HG03025 (cell line): ENCODE measurements at regions not wholly inside any gene's neighbourhood (a gene's known extent, or its start where the extent isn't known, plus 50 kb on each side); places are given as distances from the start of the nearest gene placed in this dataset.

Experiments
- ATAC-seq: cut with Tn5 transposase; IDR thresholded peaks from one replicate; pipeline ENCODE4 v1.9.1; 2021; ENCODE audit warnings: mild to moderate bottlenecking, moderate library complexity; ENCODE audit not compliant: unreplicated experiment, low FRiP score

DNA sequence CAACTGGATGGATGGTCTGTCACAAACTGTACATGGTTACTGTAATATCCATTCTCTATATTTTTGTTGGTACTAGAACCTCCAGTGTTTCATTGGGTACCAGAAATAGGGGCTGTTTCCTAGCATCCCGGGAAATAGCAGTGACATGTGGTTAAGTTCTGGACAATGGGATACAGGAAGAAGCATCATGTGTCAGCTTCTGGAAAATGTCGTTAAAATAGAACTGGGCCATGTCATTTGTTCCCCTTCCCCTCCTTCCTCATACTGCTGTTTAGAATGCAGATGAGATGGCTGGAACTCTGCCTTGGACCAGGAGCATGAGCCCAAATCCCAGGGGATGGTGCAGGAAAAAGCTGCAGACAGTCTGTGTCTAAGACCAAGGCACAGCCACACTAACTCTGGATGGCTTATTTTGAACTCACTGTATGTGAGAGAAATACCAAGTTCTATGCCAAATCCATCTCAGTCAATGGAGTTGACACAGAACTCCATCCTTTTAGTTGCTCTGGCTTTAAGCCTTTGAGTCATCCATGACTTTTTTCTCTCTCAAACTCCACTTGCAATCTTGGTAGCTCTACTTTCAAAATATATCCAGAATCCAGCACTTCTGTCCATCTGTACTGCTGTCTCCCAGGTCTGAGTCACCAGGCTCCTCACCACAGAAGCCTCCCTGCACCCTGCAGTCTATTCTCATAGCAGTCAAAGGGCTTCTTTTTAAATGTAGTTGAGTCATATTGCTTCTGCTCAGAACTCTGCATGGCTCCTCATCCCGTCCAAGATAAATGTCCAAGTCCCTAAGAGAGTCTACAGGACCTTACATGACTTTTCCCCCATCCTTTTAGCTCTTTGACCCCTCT lies 184.2 kb downstream of the NSG2 start:
- ATAC-seq = no peak

DNA sequence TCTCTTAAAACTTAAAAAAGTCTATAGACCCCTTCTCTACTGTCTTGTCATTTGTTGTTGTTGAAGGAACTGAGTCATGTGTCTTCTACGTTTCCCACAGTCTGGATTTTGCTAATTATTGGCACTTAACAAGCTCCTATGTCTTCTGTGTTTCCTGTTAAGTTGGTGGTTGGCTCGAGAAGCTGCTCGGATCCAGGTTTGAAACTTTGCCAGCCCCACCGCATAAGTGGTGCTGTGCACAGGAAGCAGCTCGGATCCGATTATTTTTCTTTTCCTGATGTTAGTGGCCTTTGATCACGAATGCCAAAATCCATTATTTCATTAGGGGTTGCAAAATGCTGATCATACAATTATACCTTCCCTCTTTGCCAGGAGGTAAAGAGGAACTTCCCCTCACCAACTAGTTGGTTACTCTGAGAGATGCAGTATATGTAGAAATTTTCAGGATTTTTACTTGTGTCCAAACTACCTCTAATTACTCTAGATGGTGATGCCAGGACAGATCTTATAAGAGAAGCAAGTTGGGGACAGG lies 186.5 kb downstream of the NSG2 start:
- ATAC-seq = no peak

DNA sequence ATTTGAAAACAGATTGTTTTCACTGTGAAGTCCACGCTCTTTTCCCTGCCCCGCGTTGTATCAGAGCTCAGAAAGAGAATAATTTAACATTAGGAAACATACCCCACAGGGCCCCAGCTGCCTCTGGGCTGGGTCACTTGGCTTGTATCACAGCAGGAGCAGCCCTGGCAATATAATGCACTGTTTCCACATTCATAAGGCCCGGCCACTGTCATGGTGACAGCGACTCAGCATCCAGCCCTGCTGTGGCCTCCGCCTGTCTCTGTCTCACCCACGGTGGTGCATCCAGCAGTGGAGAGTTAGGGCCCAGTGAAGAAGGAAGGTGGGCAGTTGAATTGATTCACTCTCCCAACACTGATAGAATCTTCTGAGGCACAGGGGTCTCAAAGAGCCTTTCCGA lies 188.9 kb downstream of the NSG2 start:
- no peak for ATAC-seq

GRCh38 chr5:174235221-174236011 lies 189.9 kb downstream of the NSG2 start:
- ATAC-seq = no peak

DNA sequence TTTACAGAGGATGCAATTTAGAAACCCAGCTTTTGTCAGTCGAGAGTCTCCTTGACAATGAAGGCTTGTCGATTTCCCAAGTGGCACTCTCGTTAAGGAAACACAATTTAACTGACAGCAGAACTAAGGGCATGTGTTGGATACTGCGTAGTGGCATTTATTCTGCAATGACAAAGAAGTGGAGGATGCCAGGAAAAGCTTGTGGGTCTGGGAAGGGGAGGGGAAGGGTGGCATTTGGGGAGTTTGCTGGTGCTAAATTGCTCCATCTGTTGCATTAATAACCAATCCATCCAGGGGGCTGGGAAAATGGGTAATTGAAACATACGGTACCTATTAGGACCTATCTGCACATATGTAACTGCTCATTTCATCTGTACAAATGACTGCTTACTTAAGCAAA lies 190.6 kb downstream of the NSG2 start:
- ATAC-seq = no peak

DNA sequence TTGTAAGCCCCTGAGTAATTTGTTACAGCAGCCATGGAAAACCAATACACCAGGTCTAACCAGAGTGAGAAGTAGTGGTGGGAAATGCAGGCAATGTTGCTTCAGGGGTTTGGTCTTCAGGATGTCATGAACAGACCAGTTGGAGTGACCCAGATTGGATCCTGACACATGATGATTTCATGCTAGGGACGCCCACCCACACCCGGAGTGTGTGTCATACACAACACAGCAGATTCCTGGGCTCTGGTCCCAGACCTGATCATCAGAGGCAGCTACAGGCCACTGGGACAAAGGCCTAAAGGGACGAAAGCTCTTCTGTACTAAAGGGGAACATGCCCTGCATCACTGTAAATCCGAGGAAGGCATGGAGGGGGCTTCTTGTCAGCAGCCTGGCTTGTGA lies 194.2 kb downstream of the NSG2 start:
- ATAC-seq = no peak

DNA sequence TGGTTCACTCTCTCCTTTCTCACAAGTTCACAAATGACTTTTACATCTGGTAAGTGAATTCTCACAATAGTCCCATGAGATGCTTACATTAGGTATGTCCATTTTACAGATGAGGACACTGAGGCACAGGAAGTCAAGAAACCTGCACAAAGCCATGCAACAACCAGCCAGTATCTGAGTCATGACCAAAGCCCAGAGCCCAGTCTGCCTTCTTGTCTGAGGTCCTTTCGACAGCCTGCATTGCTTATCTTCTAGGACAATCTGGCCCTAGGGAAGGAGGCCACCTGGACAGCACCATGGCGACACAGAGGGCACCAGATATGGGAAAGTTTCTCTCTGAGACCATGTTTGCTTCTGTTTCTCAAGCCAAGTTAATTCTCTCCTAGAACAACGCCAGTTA lies 197.1 kb downstream of the NSG2 start:
- no peak for ATAC-seq

GRCh38 chr5:174243904-174244303 lies 198.4 kb downstream of the NSG2 start:
- ATAC-seq = no peak

DNA sequence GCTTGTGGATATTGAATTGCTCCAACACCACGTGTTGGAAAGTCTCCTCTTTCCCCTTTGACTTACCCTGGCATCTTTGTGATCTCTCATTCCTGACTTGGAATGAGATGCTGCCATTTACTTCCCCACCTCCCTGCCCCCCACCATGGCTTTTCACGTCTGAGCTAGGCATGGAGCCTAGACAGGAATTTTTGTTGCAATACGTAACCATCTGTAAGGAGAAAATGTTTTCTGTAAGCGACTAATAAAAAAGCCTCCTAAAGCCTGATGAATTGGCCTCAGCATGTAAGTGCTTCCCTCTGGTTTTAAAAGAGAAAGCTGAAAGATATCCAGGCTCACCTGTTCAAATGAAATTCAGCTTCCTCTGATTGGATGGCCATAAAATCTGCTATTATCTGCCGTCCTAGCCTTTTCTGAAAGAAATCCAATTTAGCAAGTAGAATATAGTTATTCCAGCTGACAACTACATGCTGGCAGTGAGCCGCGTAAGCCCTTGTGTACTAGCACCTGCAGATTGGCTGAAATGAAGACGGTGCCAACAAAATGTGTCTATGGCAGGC lies 200.1 kb downstream of the NSG2 start:
- ATAC-seq = no peak

GRCh38 chr5:174246743-174247142 lies 201.2 kb downstream of the NSG2 start:
- no peak for ATAC-seq

GRCh38 chr5:174247301-174247700 lies 201.8 kb downstream of the NSG2 start:
- no peak for ATAC-seq

GRCh38 chr5:174251305-174252000 lies 205.9 kb downstream of the NSG2 start:
- ATAC-seq = no peak

DNA sequence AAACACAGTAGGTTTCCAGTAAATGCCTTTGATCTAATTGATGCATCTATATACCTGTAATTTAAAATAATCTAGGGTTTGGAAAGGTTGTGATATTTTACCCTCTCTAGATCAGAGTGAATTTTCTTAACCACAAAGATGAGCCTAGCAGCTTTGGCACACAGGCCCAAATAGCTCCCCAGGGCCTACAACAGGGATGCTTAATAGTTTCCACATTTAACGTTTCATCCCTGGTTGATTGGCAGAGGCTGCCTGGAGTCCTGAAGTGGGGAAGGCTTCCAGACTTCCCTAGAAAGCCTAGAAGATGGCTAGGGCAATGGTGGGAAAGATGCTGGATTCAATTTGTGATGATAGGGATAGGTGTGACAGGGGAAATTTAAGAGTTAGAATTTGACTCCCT lies 206.6 kb downstream of the NSG2 start:
- no peak for ATAC-seq

- no peak for ATAC-seq
These were observed 214.4 kb downstream of the NSG2 start for GRCh38 chr5:174259696-174260420.

DNA sequence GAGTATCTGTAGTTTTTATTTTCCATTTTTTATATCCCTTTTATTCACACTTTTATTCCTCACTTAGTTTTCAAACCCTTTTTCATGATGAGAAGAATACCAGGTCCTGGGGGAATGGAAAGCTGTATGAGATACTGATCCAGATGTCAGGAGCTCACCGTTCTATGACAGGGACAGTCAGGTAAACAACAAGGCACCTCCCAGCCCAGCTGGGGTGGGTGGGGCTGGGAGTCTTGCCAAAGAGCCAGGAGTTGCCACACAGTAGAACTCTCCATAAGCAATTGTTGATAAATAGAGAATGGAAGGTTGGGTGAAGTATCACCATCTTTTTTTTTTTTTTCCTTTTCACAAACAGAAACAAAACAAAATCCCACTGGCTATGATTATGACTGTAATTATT lies 225.8 kb downstream of the NSG2 start:
- ATAC-seq = no peak

DNA sequence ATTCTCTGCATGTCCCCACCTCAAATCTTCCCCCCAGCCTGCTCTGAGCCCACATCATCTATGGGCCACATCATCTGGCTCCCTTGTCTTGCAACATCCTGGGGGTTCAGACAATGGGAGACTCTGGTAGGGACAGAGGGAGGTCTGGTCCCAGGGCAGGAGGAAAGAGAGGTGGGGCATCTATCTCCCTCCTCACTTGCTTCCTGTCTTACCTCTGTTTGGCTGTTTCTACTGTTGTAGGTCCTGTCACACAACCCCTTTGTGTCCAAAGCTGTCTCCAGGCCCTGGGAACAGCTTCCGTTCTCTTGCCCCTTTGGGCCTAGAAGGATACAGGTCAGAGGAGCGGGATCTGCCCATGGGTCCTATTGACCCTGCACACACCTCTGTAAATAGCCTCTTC lies 227.2 kb downstream of the NSG2 start:
- peak; percentile 9 for ATAC-seq

DNA sequence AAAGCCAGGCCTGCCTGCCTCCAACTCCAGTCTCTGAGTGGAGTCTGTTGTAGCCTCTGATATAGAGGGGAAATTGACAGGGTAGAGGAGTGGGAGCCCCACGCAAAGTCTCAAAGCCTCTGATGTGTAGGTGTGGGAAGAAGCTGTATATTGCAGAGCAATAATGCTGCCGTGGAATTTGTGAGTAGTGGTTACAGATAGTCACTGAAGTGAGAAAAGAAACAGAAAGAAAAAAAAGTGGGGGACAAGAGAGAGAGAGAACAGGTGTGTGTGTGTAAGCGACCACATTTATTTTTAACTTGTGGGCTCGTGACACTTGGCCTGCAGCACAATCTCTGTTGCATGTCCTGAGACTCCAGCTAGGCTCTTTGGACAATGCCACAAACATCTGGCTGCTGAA lies 227.8 kb downstream of the NSG2 start:
- peak; percentile 94 for ATAC-seq

DNA sequence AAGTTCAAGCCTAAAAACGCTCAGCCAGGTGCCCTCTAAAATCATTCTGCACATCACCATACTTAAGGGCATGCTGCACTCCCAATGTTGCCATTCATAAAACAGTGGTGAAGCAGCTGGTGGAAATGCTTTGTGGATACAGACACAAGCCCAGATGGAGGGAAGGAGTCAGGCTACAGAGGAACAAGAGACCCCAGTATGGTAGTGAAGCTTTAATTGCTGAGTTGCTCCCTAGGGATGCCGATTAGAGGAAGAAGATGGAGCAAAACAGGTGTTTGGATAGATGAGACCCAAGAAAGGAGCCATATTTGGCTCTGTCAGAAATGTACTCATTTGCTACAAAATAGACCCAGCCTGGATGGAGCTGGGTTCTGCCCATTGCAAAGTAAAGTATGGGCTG lies 230.5 kb downstream of the NSG2 start:
- ATAC-seq = no peak

DNA sequence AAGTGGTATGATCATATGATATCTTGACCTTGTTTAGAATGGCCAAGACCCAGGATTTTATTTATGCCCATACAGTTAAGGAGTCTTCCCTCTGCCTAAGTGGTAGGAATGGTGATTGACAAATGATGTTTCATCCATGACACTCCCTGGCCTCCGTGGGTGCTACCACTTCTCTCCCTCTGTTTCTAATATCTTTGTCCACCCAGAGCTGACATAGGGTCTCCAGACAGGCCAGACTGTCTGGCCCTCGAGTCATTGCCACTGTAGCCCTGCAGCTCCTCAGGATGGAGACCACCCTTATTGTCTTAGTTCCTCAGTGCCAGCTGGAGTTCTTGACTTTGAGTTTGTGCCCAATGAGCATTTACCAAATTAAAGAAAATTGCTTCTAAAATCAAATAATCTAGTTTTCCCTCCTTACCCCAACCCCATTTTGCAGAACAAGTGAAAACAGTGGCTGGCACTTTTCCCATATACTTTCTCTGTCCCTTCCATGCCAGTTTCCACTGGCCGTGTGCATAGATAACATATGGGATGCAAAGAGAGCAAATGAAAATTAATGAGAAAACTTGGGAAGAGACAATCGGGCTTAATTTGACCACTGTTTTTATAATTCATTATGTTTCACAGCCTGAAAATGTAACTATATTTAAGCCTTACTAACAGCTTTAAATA lies 235.7 kb downstream of the NSG2 start:
- no peak for ATAC-seq
